ENCODE measurements at regions not wholly inside any gene's neighbourhood (a gene's known extent, or its start where the extent isn't known, plus 50 kb on each side); places are given as distances from the start of the nearest gene placed in this dataset.

DNA sequence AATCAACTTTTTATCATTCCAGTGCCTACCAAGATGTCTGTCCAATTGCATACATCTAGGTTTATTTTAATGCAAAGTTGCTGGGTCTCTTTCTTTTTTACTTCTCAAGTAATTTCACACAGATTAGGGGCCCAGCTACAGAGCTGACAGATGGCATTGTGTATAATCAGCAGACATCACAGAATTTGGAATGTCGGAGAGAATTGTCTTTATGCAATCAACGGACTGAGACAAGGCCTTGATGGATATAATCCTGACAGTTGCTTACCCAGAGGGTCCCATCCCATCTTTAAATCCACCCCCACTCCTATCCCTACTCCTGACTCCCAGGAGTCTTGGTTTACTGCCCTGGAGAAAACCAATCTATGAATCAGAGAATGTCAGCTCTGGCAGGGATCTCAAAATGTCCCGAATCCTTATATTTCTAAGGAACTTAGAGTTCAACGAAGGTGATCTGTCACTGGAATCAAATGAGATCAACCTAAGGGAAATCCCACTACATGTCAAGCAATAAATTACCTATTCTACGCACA is 142.0 kb downstream of the LRATD1 start:
- ChIA-PET CTCF (ENCODE audit: low intra/inter-chr PET ratio) (no interaction called here), POLR2A (interaction anchor here (0.6 kb wide), 1 partner anchor 434 kb away, joined by 3 read pairs; no protein-coding TSS in a partner anchor)
- Histone ChIP-seq H3K9me3 (replicated peaks; ENCODE audit: control insufficient read depth, insufficient read depth, low read depth, low read length) (no peaks in the 10 kb centered on the region), H3K27me3 (ENCODE audit: control insufficient read depth in 2 of 2, insufficient read depth in 2 of 2, low read length in 2 of 2) (no peaks in the 10 kb centered on the region), H4K20me1 (replicated peaks; ENCODE audit: control insufficient read depth, insufficient read depth, low read length) (no peaks in the 10 kb centered on the region), H3K9me1 (ENCODE audit: control insufficient read depth, insufficient read depth, low read length) (no peaks in the 10 kb centered on the region), H2AFZ (ENCODE audit: low read depth, low read length) (no peak overlapping the region), H3K4me1 (replicated peaks in 1 of 2; ENCODE audit: control insufficient read depth in 2 of 2, insufficient read depth in 2 of 2, low read length in 2 of 2) (no peaks in the 10 kb centered on the region), H3K79me2 (ENCODE audit: control insufficient read depth, insufficient read depth, low read length) (no peaks in the 10 kb centered on the region), H3K36me3 (ENCODE audit: control insufficient read depth, insufficient read depth, low read length) (no peaks in the 10 kb centered on the region), H3K9ac (ENCODE audit: insufficient read depth in 1 of 2, low read depth in 2 of 2, low read length in 2 of 2) (no peak overlapping the region), H3K4me3 (no peak overlapping the region), H3K4me2 (ENCODE audit: insufficient read depth, low read length) (no peak overlapping the region), H3K27ac (ENCODE audit: extremely low read depth, low read depth, low read length) (no peak overlapping the region)
- WGBS (ENCODE audit: insufficient coverage, low coverage, missing lambda C conversion rate), result 0% methylated on average over 5 of the region's 5 CpGs
- in situ Hi-C loops (cut with MboI), result no loop called here
- ATAC-seq (no peak), DNase-seq (ENCODE audit: extremely low read depth in 1 of 4, low spot score in 3 of 4) (no peak), FAIRE-seq (no peak)
- intact Hi-C loops (cut with micrococcal nuclease), result no loop called here
- no TSS peak for BruUV-seq (replicated peaks)
- no peak for TF ChIP-seq JUND (IDR thresholded peaks at IDR 0.05; ENCODE audit: borderline replicate concordance, low read depth, low read length)
- TF ChIP-seq JUND (tag; IDR thresholded peaks at IDR 0.05; ENCODE audit: borderline replicate concordance, low read depth, low read length), result no peak
- no peak for TF ChIP-seq ZNF717 (CRISPR knock-in tag; IDR thresholded peaks at IDR 0.05)
- TF ChIP-seq RBM39 (optimal IDR thresholded peaks at IDR 0.05; ENCODE audit: low read depth, low read length), result no peak
- TF ChIP-seq, protein P1, sequence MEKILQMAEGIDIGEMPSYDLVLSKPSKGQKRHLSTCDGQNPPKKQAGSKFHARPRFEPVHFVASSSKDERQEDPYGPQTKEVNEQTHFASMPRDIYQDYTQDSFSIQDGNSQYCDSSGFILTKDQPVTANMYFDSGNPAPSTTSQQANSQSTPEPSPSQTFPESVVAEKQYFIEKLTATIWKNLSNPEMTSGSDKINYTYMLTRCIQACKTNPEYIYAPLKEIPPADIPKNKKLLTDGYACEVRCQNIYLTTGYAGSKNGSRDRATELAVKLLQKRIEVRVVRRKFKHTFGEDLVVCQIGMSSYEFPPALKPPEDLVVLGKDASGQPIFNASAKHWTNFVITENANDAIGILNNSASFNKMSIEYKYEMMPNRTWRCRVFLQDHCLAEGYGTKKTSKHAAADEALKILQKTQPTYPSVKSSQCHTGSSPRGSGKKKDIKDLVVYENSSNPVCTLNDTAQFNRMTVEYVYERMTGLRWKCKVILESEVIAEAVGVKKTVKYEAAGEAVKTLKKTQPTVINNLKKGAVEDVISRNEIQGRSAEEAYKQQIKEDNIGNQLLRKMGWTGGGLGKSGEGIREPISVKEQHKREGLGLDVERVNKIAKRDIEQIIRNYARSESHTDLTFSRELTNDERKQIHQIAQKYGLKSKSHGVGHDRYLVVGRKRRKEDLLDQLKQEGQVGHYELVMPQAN (IDR thresholded peaks at IDR 0.05; ENCODE audit: borderline replicate concordance), result no peak
- no peak for TF ChIP-seq KDM2B (CRISPR knock-in tag; IDR thresholded peaks at IDR 0.05)
- no peak for TF ChIP-seq CREBBP (IDR thresholded peaks at IDR 0.05; ENCODE audit: low read depth, low read length)
- TF ChIP-seq POU5F1 (IDR thresholded peaks at IDR 0.05; ENCODE audit: borderline replicate concordance, low read depth, low read length, partially characterized antibody), result no peak
- TF ChIP-seq, protein P2, sequence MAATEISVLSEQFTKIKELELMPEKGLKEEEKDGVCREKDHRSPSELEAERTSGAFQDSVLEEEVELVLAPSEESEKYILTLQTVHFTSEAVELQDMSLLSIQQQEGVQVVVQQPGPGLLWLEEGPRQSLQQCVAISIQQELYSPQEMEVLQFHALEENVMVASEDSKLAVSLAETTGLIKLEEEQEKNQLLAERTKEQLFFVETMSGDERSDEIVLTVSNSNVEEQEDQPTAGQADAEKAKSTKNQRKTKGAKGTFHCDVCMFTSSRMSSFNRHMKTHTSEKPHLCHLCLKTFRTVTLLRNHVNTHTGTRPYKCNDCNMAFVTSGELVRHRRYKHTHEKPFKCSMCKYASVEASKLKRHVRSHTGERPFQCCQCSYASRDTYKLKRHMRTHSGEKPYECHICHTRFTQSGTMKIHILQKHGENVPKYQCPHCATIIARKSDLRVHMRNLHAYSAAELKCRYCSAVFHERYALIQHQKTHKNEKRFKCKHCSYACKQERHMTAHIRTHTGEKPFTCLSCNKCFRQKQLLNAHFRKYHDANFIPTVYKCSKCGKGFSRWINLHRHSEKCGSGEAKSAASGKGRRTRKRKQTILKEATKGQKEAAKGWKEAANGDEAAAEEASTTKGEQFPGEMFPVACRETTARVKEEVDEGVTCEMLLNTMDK (IDR thresholded peaks at IDR 0.05; ENCODE audit: borderline replicate concordance, insufficient read depth, low read depth, low read length, poor library complexity, severe bottlenecking), result no peak
- TF ChIP-seq ZNF507 (tag; conservative IDR thresholded peaks at IDR 0.05), result no peak
- TF ChIP-seq ZNF24 (IDR thresholded peaks at IDR 0.05), result no peak
- no peak for TF ChIP-seq HDAC6 (IDR thresholded peaks at IDR 0.05; ENCODE audit: low read depth, low read length)
- TF ChIP-seq BCL6 (CRISPR knock-in tag; IDR thresholded peaks at IDR 0.05), result no peak
- TF ChIP-seq, protein P3, sequence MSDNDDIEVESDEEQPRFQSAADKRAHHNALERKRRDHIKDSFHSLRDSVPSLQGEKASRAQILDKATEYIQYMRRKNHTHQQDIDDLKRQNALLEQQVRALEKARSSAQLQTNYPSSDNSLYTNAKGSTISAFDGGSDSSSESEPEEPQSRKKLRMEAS (CRISPR knock-in tag; IDR thresholded peaks at IDR 0.05), result no peak
- TF ChIP-seq, protein P4, sequence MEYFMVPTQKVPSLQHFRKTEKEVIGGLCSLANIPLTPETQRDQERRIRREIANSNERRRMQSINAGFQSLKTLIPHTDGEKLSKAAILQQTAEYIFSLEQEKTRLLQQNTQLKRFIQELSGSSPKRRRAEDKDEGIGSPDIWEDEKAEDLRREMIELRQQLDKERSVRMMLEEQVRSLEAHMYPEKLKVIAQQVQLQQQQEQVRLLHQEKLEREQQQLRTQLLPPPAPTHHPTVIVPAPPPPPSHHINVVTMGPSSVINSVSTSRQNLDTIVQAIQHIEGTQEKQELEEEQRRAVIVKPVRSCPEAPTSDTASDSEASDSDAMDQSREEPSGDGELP (CRISPR knock-in tag; IDR thresholded peaks at IDR 0.05; ENCODE audit: borderline replicate concordance), result no peak
- TF ChIP-seq ZBTB7A (IDR thresholded peaks at IDR 0.05; ENCODE audit: borderline replicate concordance, control insufficient read depth, low read depth, low read length), result no peak
- TF ChIP-seq DPF2 (IDR thresholded peaks at IDR 0.05), result no peak
- TF ChIP-seq, protein P5, sequence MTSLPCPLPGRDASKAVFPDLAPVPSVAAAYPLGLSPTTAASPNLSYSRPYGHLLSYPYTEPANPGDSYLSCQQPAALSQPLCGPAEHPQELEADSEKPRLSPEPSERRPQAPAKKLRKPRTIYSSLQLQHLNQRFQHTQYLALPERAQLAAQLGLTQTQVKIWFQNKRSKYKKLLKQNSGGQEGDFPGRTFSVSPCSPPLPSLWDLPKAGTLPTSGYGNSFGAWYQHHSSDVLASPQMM (CRISPR knock-in tag; IDR thresholded peaks at IDR 0.05), result no peak

Data from K562 (cell line).